NT2/D1 (cell line): ENCODE measurements at regions not wholly inside any gene's neighbourhood (a gene's known extent, or its start where the extent isn't known, plus 50 kb on each side); places are given as distances from the start of the nearest gene placed in this dataset.

Source experiments
- SUZ12 ChIP-seq: IDR thresholded peaks from 2 replicates; pipeline ENCODE4 v1.6.1; 2011; ENCODE audit not compliant: insufficient read length, insufficient read depth; ENCODE audit errors: extremely low read depth
- YY1 ChIP-seq: IDR thresholded peaks from 2 replicates; pipeline ENCODE4 v1.6.1; 2011; ENCODE audit not compliant: insufficient read length, insufficient read depth
- ZNF274 ChIP-seq: IDR thresholded peaks from 2 replicates; pipeline ENCODE4 v1.6.1; 2011; ENCODE audit warnings: mild to moderate bottlenecking, low read depth, low read length

DNA sequence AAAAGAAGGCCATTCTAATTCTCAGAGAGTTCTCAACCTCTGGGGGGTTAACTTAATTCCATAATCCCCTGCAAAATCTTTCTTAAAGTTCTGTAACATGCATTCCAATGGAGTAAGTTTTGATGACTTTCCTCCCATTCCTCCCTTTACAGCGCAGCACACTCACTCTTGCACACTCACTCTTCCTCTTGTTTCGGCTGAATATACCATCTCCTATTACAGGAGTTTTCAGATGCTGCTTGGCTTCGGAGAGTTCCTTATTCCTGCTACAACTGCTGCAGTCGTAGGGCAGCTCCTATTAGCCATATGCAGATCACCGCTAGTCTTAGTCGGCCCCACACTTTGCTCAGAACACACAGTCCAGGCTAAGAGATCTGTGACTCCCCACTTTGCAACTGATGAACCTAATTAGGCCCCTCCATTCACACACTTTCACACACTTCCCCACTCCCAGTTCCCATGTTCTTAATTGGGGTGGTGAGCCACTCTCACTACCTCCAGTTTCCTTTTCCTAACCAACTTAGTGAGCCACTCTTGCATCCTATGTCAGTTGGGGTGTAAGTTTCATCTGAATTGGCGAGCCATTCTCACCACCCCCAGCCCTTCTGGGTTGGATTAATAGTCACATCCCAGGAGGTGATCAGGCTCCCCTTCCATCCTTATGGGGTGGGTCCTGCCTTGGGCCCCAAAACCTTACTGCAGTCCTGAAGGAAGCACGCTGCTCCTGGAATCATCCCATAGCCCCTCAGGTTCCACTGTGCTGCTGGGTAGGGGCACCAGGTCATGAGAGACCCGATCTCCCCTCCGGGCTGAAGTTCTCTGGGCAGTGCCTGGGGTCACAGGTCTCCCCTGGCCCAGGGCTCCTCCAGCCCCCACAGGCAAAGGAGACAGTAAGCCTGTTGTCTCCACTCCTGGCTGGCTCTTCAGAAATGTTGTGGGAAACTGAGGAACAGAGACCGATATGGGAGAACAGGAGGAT, 53.9 kb downstream of the OR10H4 start:
- TF ChIP-seq YY1 (no peak), ZNF274 (no peak), SUZ12 (no peak)
